ENCODE measurements at regions not wholly inside any gene's neighbourhood (a gene's known extent, or its start where the extent isn't known, plus 50 kb on each side); places are given as distances from the start of the nearest gene placed in this dataset.

DNA sequence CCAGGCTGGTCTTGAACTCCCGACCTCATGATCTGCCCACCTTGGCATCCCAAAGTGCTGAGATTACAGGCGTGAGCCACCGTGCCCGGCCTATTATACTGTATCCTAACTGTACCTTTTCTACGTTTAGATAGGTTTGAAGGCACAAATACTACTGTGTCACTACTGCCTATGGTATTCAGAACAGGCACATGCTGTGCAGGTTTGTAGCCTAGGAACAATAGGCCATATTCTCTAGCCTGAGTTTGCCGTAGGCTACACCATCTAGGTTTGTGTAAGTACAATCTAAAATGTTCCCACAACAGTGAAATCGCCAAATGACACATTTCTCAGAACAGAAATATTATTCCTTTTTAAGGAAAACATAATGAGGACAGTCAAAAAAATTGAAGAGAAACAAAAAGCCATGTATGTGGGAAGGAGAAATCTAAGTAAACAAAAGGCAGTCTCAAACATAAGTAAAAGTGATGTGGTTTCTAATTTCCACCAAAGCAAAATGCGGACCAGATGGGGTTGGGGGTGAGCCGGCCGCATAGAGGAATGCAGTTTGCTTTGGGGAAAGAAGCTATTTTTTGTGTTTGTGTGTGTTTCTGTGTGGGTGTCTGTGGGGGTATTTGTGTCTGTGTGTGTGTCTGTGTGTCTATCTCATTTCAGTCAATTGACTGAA is 192.6 kb upstream of the SALL4 start:
- TF ChIP-seq, protein P1, sequence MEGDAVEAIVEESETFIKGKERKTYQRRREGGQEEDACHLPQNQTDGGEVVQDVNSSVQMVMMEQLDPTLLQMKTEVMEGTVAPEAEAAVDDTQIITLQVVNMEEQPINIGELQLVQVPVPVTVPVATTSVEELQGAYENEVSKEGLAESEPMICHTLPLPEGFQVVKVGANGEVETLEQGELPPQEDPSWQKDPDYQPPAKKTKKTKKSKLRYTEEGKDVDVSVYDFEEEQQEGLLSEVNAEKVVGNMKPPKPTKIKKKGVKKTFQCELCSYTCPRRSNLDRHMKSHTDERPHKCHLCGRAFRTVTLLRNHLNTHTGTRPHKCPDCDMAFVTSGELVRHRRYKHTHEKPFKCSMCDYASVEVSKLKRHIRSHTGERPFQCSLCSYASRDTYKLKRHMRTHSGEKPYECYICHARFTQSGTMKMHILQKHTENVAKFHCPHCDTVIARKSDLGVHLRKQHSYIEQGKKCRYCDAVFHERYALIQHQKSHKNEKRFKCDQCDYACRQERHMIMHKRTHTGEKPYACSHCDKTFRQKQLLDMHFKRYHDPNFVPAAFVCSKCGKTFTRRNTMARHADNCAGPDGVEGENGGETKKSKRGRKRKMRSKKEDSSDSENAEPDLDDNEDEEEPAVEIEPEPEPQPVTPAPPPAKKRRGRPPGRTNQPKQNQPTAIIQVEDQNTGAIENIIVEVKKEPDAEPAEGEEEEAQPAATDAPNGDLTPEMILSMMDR (IDR thresholded peaks at IDR 0.05), result no peak
- no peak for TF ChIP-seq ZFX (IDR thresholded peaks at IDR 0.05; ENCODE audit: borderline replicate concordance)

Data from 22Rv1 (cell line).